ENCODE measurements at regions not wholly inside any gene's neighbourhood (a gene's known extent, or its start where the extent isn't known, plus 50 kb on each side); places are given as distances from the start of the nearest gene placed in this dataset.

DNA sequence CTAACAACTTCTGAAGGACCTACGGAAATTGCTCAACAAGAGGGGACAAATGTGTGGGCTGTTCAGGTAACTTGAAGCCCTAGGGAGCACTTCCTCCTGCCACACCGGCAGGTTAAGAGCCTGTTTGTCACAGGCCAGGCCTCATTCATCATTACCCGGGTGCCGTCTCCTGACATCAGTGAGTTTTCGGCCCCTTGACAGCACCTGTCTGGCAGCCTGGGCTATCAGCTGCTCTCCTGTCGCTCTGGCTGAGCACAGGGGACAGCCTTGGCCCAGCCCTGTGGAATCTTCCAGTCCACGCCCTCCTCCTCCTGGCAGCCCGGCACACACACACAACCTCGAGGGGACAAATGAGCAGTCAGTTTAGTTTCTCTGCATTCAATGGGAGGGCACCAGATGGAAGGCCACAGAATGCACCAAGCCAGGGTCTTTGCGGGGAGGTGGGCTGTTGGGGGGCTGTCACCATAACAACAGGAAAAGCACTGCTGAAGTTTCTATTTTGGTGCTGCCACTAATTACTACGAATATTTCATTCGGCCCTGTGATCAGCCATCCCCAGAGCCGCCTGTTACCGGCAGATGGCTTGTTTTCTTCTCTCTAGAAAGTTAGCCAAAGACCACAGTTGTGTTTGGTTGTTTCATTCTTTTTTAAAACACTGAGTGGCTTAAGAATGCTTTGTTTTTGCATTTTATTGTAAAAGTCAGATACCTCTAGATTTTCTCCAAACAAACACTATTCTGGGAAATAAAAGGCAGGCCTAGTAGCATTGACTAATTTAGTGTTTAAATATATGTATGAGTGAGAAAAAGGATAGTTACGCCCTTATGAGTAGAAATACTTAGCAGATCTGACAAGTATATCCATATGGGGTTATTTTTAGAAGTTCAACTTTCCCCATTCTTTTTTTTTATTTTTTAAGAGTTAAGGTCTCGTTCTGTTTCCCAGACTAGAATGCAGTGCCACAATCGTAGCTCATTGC, 189.9 kb upstream of the NDUFV2 start (continued):
- TF ChIP-seq, protein P1, sequence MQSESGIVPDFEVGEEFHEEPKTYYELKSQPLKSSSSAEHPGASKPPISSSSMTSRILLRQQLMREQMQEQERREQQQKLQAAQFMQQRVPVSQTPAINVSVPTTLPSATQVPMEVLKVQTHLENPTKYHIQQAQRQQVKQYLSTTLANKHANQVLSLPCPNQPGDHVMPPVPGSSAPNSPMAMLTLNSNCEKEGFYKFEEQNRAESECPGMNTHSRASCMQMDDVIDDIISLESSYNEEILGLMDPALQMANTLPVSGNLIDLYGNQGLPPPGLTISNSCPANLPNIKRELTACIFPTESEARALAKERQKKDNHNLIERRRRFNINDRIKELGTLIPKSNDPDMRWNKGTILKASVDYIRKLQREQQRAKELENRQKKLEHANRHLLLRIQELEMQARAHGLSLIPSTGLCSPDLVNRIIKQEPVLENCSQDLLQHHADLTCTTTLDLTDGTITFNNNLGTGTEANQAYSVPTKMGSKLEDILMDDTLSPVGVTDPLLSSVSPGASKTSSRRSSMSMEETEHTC (IDR thresholded peaks at IDR 0.05): no peak
- TF ChIP-seq, protein P2, sequence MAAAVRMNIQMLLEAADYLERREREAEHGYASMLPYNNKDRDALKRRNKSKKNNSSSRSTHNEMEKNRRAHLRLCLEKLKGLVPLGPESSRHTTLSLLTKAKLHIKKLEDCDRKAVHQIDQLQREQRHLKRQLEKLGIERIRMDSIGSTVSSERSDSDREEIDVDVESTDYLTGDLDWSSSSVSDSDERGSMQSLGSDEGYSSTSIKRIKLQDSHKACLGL (CRISPR knock-in tag; IDR thresholded peaks at IDR 0.05; ENCODE audit: borderline replicate concordance, poor library complexity, severe bottlenecking): no peak
- TF ChIP-seq MEIS2 (IDR thresholded peaks at IDR 0.05; ENCODE audit: partially characterized antibody): peak; percentile 94
- TF ChIP-seq MAZ (CRISPR knock-in tag; conservative IDR thresholded peaks at IDR 0.05 in 1 of 2, IDR thresholded peaks at IDR 0.05 in 1 of 2): peak in 1 of 2 experiments; percentile 83; a peak in 3 of 4 replicates
- TF ChIP-seq, protein P3, sequence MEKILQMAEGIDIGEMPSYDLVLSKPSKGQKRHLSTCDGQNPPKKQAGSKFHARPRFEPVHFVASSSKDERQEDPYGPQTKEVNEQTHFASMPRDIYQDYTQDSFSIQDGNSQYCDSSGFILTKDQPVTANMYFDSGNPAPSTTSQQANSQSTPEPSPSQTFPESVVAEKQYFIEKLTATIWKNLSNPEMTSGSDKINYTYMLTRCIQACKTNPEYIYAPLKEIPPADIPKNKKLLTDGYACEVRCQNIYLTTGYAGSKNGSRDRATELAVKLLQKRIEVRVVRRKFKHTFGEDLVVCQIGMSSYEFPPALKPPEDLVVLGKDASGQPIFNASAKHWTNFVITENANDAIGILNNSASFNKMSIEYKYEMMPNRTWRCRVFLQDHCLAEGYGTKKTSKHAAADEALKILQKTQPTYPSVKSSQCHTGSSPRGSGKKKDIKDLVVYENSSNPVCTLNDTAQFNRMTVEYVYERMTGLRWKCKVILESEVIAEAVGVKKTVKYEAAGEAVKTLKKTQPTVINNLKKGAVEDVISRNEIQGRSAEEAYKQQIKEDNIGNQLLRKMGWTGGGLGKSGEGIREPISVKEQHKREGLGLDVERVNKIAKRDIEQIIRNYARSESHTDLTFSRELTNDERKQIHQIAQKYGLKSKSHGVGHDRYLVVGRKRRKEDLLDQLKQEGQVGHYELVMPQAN (IDR thresholded peaks at IDR 0.05; ENCODE audit: borderline replicate concordance): no peak
- 0 out of 2 replicates have a peak, but pooled peaks have one; percentile 24 for TF ChIP-seq ZFX (CRISPR knock-in tag; IDR thresholded peaks at IDR 0.05)
- TF ChIP-seq HMG20A (CRISPR knock-in tag; conservative IDR thresholded peaks at IDR 0.05): no peak
- peak; percentile 36; the same call in 1 of the 2 replicates for TF ChIP-seq RB1 (IDR thresholded peaks at IDR 0.05; ENCODE audit: low read depth)
- TF ChIP-seq ZNF780A (CRISPR knock-in tag; IDR thresholded peaks at IDR 0.05): no peak
- TF ChIP-seq TOE1 (IDR thresholded peaks at IDR 0.05; ENCODE audit: borderline replicate concordance): no peak; the same call in 1 of the 2 replicates
- 0 out of 2 replicates have a peak, but pooled peaks have one; percentile 36 for TF ChIP-seq TOE1 (CRISPR knock-in tag; IDR thresholded peaks at IDR 0.05; ENCODE audit: borderline replicate concordance, low read depth)
- peak; percentile 90 for TF ChIP-seq ZNF583 (CRISPR knock-in tag; IDR thresholded peaks at IDR 0.05)
- TF ChIP-seq, protein P4, sequence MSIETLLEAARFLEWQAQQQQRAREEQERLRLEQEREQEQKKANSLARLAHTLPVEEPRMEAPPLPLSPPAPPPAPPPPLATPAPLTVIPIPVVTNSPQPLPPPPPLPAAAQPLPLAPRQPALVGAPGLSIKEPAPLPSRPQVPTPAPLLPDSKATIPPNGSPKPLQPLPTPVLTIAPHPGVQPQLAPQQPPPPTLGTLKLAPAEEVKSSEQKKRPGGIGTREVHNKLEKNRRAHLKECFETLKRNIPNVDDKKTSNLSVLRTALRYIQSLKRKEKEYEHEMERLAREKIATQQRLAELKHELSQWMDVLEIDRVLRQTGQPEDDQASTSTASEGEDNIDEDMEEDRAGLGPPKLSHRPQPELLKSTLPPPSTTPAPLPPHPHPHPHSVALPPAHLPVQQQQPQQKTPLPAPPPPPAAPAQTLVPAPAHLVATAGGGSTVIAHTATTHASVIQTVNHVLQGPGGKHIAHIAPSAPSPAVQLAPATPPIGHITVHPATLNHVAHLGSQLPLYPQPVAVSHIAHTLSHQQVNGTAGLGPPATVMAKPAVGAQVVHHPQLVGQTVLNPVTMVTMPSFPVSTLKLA (conservative IDR thresholded peaks at IDR 0.05): peak; percentile 12 to 45; a peak in 1 of 4 replicates
- TF ChIP-seq, protein P5, sequence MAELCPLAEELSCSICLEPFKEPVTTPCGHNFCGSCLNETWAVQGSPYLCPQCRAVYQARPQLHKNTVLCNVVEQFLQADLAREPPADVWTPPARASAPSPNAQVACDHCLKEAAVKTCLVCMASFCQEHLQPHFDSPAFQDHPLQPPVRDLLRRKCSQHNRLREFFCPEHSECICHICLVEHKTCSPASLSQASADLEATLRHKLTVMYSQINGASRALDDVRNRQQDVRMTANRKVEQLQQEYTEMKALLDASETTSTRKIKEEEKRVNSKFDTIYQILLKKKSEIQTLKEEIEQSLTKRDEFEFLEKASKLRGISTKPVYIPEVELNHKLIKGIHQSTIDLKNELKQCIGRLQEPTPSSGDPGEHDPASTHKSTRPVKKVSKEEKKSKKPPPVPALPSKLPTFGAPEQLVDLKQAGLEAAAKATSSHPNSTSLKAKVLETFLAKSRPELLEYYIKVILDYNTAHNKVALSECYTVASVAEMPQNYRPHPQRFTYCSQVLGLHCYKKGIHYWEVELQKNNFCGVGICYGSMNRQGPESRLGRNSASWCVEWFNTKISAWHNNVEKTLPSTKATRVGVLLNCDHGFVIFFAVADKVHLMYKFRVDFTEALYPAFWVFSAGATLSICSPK (IDR thresholded peaks at IDR 0.05; ENCODE audit: borderline replicate concordance): no peak
- TF ChIP-seq EP400 (IDR thresholded peaks at IDR 0.05): peak; percentile 12; the same call in 1 of the 2 replicates
- peak; percentile 90 for TF ChIP-seq DMBX1 (CRISPR knock-in tag; IDR thresholded peaks at IDR 0.05; ENCODE audit: borderline replicate concordance)
- TF ChIP-seq SAFB (IDR thresholded peaks at IDR 0.05; ENCODE audit: borderline replicate concordance, low read depth, low read length): no peak
- no peak for TF ChIP-seq SIX5 (IDR thresholded peaks at IDR 0.05; ENCODE audit: borderline replicate concordance in 1 of 2, insufficient read depth in 1 of 2, low read depth in 1 of 2, low read length in 2 of 2)

Measured in K562 (cell line).